ENCODE measurements at regions not wholly inside any gene's neighbourhood (a gene's known extent, or its start where the extent isn't known, plus 50 kb on each side); places are given as distances from the start of the nearest gene placed in this dataset.
A peak's percentile ranks its signal among the peaks of the same experiment; 100 is the strongest.

- no peaks in the 10 kb centered on the region for H4K20me1 ChIP-seq (ENCODE audit: control insufficient read depth, extremely low read depth, insufficient read depth, low read length)
- no peaks in the 10 kb centered on the region for H3K9me3 ChIP-seq (ENCODE audit: control insufficient read depth, insufficient read depth, low read depth, low read length)
- H3K27ac ChIP-seq (ENCODE audit: insufficient read depth, low read length) = no peak overlapping the region
- DNase-seq (ENCODE audit: low read depth in 2 of 2) = no peak
- no peak overlapping the region for H2AFZ ChIP-seq (ENCODE audit: low read length)
- TF ChIP-seq, protein P1, sequence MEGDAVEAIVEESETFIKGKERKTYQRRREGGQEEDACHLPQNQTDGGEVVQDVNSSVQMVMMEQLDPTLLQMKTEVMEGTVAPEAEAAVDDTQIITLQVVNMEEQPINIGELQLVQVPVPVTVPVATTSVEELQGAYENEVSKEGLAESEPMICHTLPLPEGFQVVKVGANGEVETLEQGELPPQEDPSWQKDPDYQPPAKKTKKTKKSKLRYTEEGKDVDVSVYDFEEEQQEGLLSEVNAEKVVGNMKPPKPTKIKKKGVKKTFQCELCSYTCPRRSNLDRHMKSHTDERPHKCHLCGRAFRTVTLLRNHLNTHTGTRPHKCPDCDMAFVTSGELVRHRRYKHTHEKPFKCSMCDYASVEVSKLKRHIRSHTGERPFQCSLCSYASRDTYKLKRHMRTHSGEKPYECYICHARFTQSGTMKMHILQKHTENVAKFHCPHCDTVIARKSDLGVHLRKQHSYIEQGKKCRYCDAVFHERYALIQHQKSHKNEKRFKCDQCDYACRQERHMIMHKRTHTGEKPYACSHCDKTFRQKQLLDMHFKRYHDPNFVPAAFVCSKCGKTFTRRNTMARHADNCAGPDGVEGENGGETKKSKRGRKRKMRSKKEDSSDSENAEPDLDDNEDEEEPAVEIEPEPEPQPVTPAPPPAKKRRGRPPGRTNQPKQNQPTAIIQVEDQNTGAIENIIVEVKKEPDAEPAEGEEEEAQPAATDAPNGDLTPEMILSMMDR (conservative IDR thresholded peaks at IDR 0.05 in 1 of 2, IDR thresholded peaks at IDR 0.05 in 1 of 2; ENCODE audit: low read depth in 1 of 2, low read length in 2 of 2) = no peak
- TF ChIP-seq EZH2 (IDR thresholded peaks at IDR 0.05; ENCODE audit: low read length, missing control alignments) = no peak
- H3K27me3 ChIP-seq (ENCODE audit: control insufficient read depth, insufficient read depth, low read length) = no peaks in the 10 kb centered on the region
- H3K4me1 ChIP-seq (ENCODE audit: control insufficient read depth, extremely low read depth, insufficient read depth, low read length) = no peaks in the 10 kb centered on the region
- no peaks in the 10 kb centered on the region for H3K36me3 ChIP-seq (ENCODE audit: control insufficient read depth, insufficient read depth, low read length)
- no peaks in the 10 kb centered on the region for H3K79me2 ChIP-seq (ENCODE audit: control insufficient read depth, insufficient read depth, low read length)
- H3K4me2 ChIP-seq (ENCODE audit: extremely low read depth, insufficient read depth, low read length) = no peak overlapping the region
- H3K9ac ChIP-seq (ENCODE audit: insufficient read depth, low read length) = no peak overlapping the region
- H3K4me3 ChIP-seq (replicated peaks in 1 of 4; ENCODE audit: control extremely low read depth in 1 of 4, insufficient read depth in 1 of 4, low read depth in 3 of 4, low read length in 4 of 4) = no peak overlapping the region
These were observed 55.4 kb upstream of the MMP13 start for GRCh38 chr11:103010891-103011290.

- Histone ChIP-seq H3K79me2 (ENCODE audit: control insufficient read depth, insufficient read depth, low read length) (no peaks in the 10 kb centered on the region), H4K20me1 (ENCODE audit: control insufficient read depth, extremely low read depth, insufficient read depth, low read length) (no peaks in the 10 kb centered on the region), H3K4me3 (replicated peaks in 1 of 4; ENCODE audit: control extremely low read depth in 1 of 4, insufficient read depth in 1 of 4, low read depth in 3 of 4, low read length in 4 of 4) (no peak overlapping the region), H3K36me3 (ENCODE audit: control insufficient read depth, insufficient read depth, low read length) (no peaks in the 10 kb centered on the region), H3K27ac (ENCODE audit: insufficient read depth, low read length) (no peak overlapping the region), H3K4me1 (ENCODE audit: control insufficient read depth, extremely low read depth, insufficient read depth, low read length) (no peaks in the 10 kb centered on the region), H3K27me3 (ENCODE audit: control insufficient read depth, insufficient read depth, low read length) (no peaks in the 10 kb centered on the region), H2AFZ (ENCODE audit: low read length) (no peak overlapping the region), H3K9ac (ENCODE audit: insufficient read depth, low read length) (no peak overlapping the region), H3K9me3 (ENCODE audit: control insufficient read depth, insufficient read depth, low read depth, low read length) (no peaks in the 10 kb centered on the region), H3K4me2 (ENCODE audit: extremely low read depth, insufficient read depth, low read length) (no peak overlapping the region)
- TF ChIP-seq, protein P1 (conservative IDR thresholded peaks at IDR 0.05 in 1 of 2, IDR thresholded peaks at IDR 0.05 in 1 of 2; ENCODE audit: low read depth in 1 of 2, low read length in 2 of 2) = no peak
- TF ChIP-seq EZH2 (IDR thresholded peaks at IDR 0.05; ENCODE audit: low read length, missing control alignments) = no peak
- DNase-seq (ENCODE audit: low read depth in 2 of 2) = peak in 1 of 2 donors; percentile 73
These were observed 52.0 kb upstream of the MMP13 start for GRCh38 chr11:103007521-103007920.

Data from fibroblast of lung (primary cell).